ENCODE measurements at regions not wholly inside any gene's neighbourhood (a gene's known extent, or its start where the extent isn't known, plus 50 kb on each side); places are given as distances from the start of the nearest gene placed in this dataset.

DNA sequence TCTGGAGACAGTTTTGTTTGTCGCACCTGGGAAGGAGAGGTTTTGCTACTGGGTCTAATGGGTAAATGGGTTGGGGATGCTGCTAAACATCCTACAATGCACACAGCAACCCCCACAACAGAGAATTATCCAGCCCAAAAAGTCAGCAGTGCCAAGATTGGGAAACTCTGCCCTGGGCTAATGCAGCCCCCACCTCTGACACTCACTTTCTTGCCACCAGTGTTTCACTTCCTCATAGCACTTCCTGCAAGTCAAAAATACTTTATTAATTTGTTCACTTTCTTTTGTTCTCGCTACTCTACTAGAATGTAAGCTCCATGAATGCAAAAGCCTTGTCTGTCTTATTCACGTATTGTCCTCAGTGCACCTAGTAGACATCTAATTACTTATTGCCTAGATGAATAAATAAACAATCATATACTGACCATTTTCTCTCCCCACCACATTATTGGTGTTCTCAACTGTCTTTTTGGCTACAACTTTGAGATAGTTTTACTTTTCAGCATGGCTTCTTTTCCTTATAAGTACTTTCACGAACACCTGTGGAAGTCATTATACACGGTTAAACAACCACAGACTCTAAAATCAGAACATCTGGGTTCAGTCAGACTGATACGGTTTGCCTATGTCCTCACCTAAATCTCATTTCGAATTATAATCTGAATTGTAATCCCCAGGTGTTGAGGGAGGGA, 82.0 kb upstream of the PITX2 start:
- no peak for TF ChIP-seq POLR2A (IDR thresholded peaks at IDR 0.05; ENCODE audit: low read depth, low read length)
- no peak for TF ChIP-seq POLR2AphosphoS5 (IDR thresholded peaks at IDR 0.05; ENCODE audit: low read depth, low read length)
- no peak for TF ChIP-seq POU2F2 (IDR thresholded peaks at IDR 0.05; ENCODE audit: low read depth, low read length)
- TF ChIP-seq TAF1 (IDR thresholded peaks at IDR 0.05; ENCODE audit: low read depth, low read length), result no peak
